A549 (cell line): ENCODE measurements at regions not wholly inside any gene's neighbourhood (a gene's known extent, or its start where the extent isn't known, plus 50 kb on each side); places are given as distances from the start of the nearest gene placed in this dataset.

Experiments
- EP300 ChIP-seq, 2 experiments: fragments of >200 bp; sonication (Bioruptor Twin); formaldehyde crosslinking; IDR thresholded peaks; 2 replicates in 1 of 2; 3 replicates in 1 of 2; pipeline ENCODE4 v1.6.1; 2016 to 2017
- PHF8 ChIP-seq: fragments of 200-600 bp; sonication (generic); IDR thresholded peaks from 2 replicates; pipeline ENCODE4 v1.6.1; 2016; ENCODE audit warnings: low read depth, mild to moderate bottlenecking, antibody characterized with exemption, moderate library complexity, borderline replicate concordance
- SMC3 ChIP-seq: fragments of >200 bp; sonication (Bioruptor Twin); formaldehyde crosslinking; IDR thresholded peaks from 3 replicates; pipeline ENCODE4 v1.6.1; 2018; ENCODE audit warnings: inconsistent platforms
- TF ChIP-seq, protein P1 (sequence below): fragments of >200 bp; sonication (Bioruptor Twin); formaldehyde crosslinking; IDR thresholded peaks from 3 replicates; pipeline ENCODE4 v1.5.1; 2016

DNA sequence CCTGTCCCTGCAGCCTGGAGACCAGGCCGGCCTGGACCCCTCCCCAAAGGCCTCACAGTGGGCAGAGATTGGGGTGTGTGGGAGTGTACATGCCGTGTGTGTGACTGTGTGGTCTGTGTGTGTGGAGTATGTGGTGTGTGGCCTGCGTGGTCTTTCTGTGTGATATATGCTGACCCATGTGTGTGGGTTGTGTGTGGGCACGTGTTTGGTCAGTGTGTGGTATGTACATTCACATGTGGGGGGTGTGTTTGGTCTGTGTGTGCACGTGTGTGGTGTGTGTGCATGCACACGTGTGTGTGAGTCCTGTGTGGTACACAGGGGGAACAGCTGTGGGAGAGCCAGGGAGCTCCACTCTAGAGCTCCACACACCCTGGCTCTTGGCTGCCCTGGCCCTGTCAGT, 1185.1 kb downstream of the BRD1 start:
- TF ChIP-seq PHF8 (no peak), EP300 (IDR thresholded peaks at IDR 0.05) (no peak), SMC3 (no peak)
- TF ChIP-seq, protein P1, sequence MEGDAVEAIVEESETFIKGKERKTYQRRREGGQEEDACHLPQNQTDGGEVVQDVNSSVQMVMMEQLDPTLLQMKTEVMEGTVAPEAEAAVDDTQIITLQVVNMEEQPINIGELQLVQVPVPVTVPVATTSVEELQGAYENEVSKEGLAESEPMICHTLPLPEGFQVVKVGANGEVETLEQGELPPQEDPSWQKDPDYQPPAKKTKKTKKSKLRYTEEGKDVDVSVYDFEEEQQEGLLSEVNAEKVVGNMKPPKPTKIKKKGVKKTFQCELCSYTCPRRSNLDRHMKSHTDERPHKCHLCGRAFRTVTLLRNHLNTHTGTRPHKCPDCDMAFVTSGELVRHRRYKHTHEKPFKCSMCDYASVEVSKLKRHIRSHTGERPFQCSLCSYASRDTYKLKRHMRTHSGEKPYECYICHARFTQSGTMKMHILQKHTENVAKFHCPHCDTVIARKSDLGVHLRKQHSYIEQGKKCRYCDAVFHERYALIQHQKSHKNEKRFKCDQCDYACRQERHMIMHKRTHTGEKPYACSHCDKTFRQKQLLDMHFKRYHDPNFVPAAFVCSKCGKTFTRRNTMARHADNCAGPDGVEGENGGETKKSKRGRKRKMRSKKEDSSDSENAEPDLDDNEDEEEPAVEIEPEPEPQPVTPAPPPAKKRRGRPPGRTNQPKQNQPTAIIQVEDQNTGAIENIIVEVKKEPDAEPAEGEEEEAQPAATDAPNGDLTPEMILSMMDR = no peak
